KG1 (cell line): ENCODE measurements at regions not wholly inside any gene's neighbourhood (a gene's known extent, or its start where the extent isn't known, plus 50 kb on each side); places are given as distances from the start of the nearest gene placed in this dataset.

Source experiments
- DNase-seq: peaks from one replicate; lab custom pipeline; 2025; lab: John Stamatoyannopoulos, UW

DNA sequence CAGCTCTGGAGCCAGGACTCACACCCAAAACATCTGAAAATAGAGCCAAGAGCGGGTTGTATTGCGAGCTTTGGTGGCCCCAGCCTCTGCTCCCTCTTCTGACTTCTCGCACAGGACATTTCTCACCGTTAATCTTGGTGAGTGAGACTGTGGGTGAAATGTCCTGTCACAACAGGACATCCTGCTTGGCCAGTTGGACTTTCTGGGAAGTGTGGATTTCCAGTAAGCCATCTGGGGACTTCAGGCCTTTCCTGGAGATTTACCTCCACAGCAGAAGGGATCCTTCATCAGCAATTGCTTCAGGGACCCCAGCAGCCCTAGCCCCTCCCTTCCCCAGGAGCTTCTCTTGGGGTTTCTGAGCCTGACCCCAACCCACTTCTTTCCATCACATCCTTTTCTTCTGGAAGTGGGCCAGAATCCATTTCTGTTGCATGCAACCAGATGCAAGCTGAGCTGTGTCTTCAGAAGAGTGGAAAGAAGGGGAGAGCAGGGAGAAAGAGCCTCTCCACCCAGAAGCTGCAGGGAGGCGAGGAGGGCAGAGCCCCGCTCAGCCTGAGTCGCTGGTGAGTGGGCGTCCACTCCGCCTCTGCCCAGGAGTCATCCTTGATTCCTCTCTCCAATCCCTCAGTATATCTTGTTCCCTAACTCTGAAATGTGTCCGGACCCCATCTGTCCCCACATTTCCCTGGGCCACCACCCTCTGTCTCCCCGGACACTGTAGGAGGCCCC lies 50.3 kb upstream of the GADD45G start:
- DNase-seq, result no peak

DNA sequence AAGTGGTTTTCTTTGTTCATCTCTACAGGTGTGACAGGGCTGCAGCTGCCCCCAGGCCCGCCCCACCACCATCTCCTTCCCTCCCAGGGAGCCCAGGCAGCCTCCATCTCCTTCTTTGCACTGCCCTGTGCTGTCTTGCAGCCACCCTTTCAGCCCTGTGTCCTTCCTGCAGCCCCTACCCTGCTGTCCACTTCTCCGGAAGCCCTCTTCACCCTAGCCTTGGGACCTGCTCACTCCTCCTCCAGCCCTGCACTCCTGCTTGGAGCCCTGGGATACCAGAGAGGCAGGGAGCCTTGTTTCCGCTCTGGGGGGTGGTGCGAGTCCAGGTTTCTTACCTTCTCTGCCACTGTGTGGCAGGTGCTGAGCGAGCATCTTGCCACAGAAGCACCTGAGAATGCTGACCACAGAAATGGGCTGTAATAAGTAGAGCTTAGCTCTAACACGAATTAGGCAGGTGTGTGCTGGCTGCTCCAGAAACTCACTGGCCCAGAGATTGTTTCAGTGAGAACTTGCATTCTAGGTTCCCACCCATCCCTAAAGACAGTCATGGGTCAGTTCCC lies 51.3 kb upstream of the GADD45G start:
- no peak for DNase-seq

DNA sequence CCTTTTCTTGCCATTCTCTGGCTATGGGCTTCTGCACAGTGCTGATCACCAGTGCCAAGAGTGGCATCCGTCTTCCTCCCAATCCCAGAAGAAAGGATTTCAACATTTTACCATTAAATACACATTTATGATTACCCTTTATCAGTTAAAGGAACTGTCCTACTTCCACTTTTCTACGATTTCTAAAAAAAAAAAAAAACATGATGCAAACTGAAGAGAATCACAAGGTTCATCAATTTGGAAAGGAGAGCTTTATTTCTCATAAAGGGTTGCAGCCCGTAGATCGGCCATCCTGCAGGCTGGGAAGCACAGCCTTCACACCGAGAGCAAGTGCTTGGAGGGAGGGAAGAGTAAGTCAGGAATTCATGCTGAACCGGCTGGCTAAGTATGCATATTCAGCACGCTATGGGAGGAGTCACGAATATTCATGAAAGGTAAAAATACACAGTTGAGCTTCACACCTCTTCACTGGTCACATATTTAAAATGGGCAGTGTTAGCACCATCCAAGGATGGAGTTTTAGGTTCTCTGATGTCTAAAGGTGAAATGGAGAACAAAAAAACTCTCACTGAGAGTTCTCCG lies 52.5 kb upstream of the SEMA4D start:
- DNase-seq, result no peak

DNA sequence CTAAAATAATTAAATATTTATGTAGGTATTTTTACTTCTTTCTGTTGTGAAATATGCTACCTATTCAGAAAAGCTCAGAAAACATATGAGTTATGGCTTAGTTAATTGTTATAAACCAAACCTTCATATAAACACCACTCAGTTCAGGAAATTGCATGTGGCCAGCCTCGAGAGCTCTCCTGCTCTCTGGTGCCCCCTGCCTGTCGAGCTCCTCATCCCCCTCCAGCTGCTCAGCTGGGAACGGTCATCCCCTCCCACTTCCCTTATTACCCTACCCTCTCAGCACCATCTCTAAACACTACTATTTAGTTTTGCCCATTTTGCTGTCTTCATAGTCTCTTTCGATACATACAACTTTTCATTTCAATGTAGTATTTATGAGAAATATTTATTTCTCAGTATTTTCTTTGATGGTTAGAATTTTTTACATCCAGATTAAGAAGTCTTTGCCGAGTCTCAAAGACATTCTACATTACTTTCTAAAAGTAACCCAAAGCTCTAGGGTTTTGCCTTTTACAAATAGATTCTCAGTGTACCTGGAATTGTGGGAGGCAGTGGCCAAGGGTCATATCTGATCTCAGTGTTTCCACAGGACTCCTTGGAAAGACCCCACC lies 51.2 kb upstream of the SEMA4D start:
- peak; percentile 59 for DNase-seq

DNA sequence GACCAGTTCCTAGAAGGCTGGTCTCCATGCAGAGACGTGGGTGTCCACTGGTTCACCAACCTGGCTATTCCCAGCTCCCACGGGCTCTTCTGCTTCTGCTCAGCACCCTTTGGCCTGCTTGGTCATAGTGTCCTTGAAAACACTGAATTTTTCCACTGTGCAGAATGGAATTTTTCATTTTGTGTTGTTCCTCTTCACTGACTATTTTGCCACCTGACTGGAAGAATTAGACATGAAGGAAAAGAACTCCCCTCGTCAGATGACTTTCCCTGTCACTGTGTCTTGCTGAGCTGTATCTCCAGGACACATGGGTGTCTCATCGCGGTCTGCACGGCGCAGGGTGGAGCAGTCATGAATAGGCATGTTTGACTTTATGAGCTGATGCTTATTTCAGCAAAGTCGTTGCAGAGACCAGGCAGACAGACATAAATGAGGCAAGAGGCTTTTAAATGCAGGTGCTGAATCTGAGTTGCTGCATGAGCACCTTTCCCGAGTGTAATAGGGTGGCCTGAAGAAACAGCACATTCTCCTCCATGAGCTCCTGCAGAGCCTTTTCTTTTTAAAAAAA lies 50.2 kb upstream of the SEMA4D start:
- no peak for DNase-seq
